ENCODE measurements at regions not wholly inside any gene's neighbourhood (a gene's known extent, or its start where the extent isn't known, plus 50 kb on each side); places are given as distances from the start of the nearest gene placed in this dataset.

GRCh38 chr4:189046642-189047041 is 894.0 kb upstream of the FRG1 start:
- TF ChIP-seq POLR2A (IDR thresholded peaks at IDR 0.05): no peak
- no peak for TF ChIP-seq CTCF (IDR thresholded peaks at IDR 0.05)
- TF ChIP-seq POLR2AphosphoS5 (IDR thresholded peaks at IDR 0.05): no peak

Data from gastroesophageal sphincter (tissue), 3 donors.